Activated T-cell treated with anti-CD3 and anti-CD28 coated beads, Interleukin-2, amount 50 U/mL, for 24 hours (primary cell): ENCODE measurements at regions not wholly inside any gene's neighbourhood (a gene's known extent, or its start where the extent isn't known, plus 50 kb on each side); places are given as distances from the start of the nearest gene placed in this dataset.

Source experiments
- DNase-seq: peaks from one replicate; pipeline ENCODE4 v3.0.0-alpha.2; 2020
- H3K27ac Mint-ChIP-seq: 2 replicates; pipeline ENCODE4 v1.8.0; 2020; ENCODE audit warnings: mild to moderate bottlenecking, mixed read lengths
- H3K27me3 Mint-ChIP-seq: 2 replicates; pipeline ENCODE4 v1.8.0; 2020; ENCODE audit warnings: mixed read lengths
- H3K36me3 Mint-ChIP-seq: 2 replicates; pipeline ENCODE4 v1.8.0; 2020; ENCODE audit warnings: low read depth, mixed read lengths
- H3K4me1 Mint-ChIP-seq: 2 replicates; pipeline ENCODE4 v1.8.0; 2020; ENCODE audit warnings: low read depth, mixed read lengths
- H3K4me3 Mint-ChIP-seq: 2 replicates; pipeline ENCODE4 v1.8.0; 2020; ENCODE audit warnings: mild to moderate bottlenecking, moderate library complexity, mixed read lengths
- H3K9me3 Mint-ChIP-seq: 2 replicates; pipeline ENCODE4 v1.8.0; 2020; ENCODE audit warnings: mixed read lengths

GRCh38 chr21:18460979-18461378 is 57.4 kb upstream of the TMPRSS15 start:
- H3K27me3 Mint-ChIP-seq, result no peaks in the 10 kb centered on the region
- H3K9me3 Mint-ChIP-seq, result peaks cover 5% of the 10 kb centered on the region
- no peak overlapping the region for H3K27ac Mint-ChIP-seq
- H3K36me3 Mint-ChIP-seq, result no peaks in the 10 kb centered on the region
- no peak for DNase-seq
- H3K4me3 Mint-ChIP-seq, result no peak overlapping the region
- H3K4me1 Mint-ChIP-seq, result no peaks in the 10 kb centered on the region

GRCh38 chr21:18461743-18462142 is 58.2 kb upstream of the TMPRSS15 start:
- Mint-ChIP-seq H3K4me3 (no peak overlapping the region), H3K27me3 (no peaks in the 10 kb centered on the region), H3K36me3 (no peaks in the 10 kb centered on the region), H3K27ac (no peak overlapping the region), H3K9me3 (peaks cover 5% of the 10 kb centered on the region), H3K4me1 (no peaks in the 10 kb centered on the region)
- DNase-seq, result no peak

- Mint-ChIP-seq H3K36me3 (no peaks in the 10 kb centered on the region), H3K27me3 (no peaks in the 10 kb centered on the region), H3K27ac (no peak overlapping the region), H3K4me1 (no peaks in the 10 kb centered on the region), H3K9me3 (peaks cover 2% of the 10 kb centered on the region), H3K4me3 (no peak overlapping the region)
- no peak for DNase-seq
These were observed 64.1 kb upstream of the TMPRSS15 start for GRCh38 chr21:18467715-18468114.

- DNase-seq, result no peak
- H3K27ac Mint-ChIP-seq, result no peak overlapping the region
- H3K4me3 Mint-ChIP-seq, result no peak overlapping the region
- no peaks in the 10 kb centered on the region for H3K4me1 Mint-ChIP-seq
- H3K9me3 Mint-ChIP-seq, result no peaks in the 10 kb centered on the region
- no peaks in the 10 kb centered on the region for H3K27me3 Mint-ChIP-seq
- H3K36me3 Mint-ChIP-seq, result no peaks in the 10 kb centered on the region
These were observed 65.2 kb upstream of the TMPRSS15 start for GRCh38 chr21:18468790-18469189.

- Mint-ChIP-seq H3K4me3 (no peak overlapping the region), H3K27me3 (no peaks in the 10 kb centered on the region), H3K36me3 (no peaks in the 10 kb centered on the region), H3K4me1 (no peaks in the 10 kb centered on the region), H3K9me3 (peaks cover 5% of the 10 kb centered on the region), H3K27ac (no peak overlapping the region)
- DNase-seq, result no peak
These were observed 73.1 kb upstream of the TMPRSS15 start for GRCh38 chr21:18476639-18477038.

- H3K27me3 Mint-ChIP-seq, result no peaks in the 10 kb centered on the region
- no peak overlapping the region for H3K4me3 Mint-ChIP-seq
- peaks cover 5% of the 10 kb centered on the region for H3K9me3 Mint-ChIP-seq
- H3K36me3 Mint-ChIP-seq, result no peaks in the 10 kb centered on the region
- no peak overlapping the region for H3K27ac Mint-ChIP-seq
- no peaks in the 10 kb centered on the region for H3K4me1 Mint-ChIP-seq
- DNase-seq, result no peak
These were observed 73.5 kb upstream of the TMPRSS15 start for GRCh38 chr21:18477043-18477442.

GRCh38 chr21:18478513-18478912 is 74.9 kb upstream of the TMPRSS15 start:
- no peak overlapping the region for H3K27ac Mint-ChIP-seq
- DNase-seq, result no peak
- H3K36me3 Mint-ChIP-seq, result no peaks in the 10 kb centered on the region
- no peak overlapping the region for H3K4me3 Mint-ChIP-seq
- H3K27me3 Mint-ChIP-seq, result no peaks in the 10 kb centered on the region
- no peaks in the 10 kb centered on the region for H3K4me1 Mint-ChIP-seq
- H3K9me3 Mint-ChIP-seq, result peaks cover 5% of the 10 kb centered on the region

- Mint-ChIP-seq H3K4me1 (no peaks in the 10 kb centered on the region), H3K4me3 (no peak overlapping the region), H3K27me3 (no peaks in the 10 kb centered on the region), H3K9me3 (no peaks in the 10 kb centered on the region), H3K27ac (no peak overlapping the region), H3K36me3 (no peaks in the 10 kb centered on the region)
- DNase-seq, result no peak
These were observed 84.7 kb upstream of the TMPRSS15 start for GRCh38 chr21:18488252-18488651.

- DNase-seq, result no peak
- Mint-ChIP-seq H3K27me3 (no peaks in the 10 kb centered on the region), H3K9me3 (no peaks in the 10 kb centered on the region), H3K36me3 (no peaks in the 10 kb centered on the region), H3K27ac (no peak overlapping the region), H3K4me3 (no peak overlapping the region), H3K4me1 (no peaks in the 10 kb centered on the region)
These were observed 89.8 kb upstream of the TMPRSS15 start for GRCh38 chr21:18493422-18493821.

GRCh38 chr21:18495523-18495922 is 91.9 kb upstream of the TMPRSS15 start:
- H3K4me3 Mint-ChIP-seq, result no peak overlapping the region
- no peaks in the 10 kb centered on the region for H3K36me3 Mint-ChIP-seq
- H3K9me3 Mint-ChIP-seq, result no peaks in the 10 kb centered on the region
- H3K4me1 Mint-ChIP-seq, result no peaks in the 10 kb centered on the region
- no peak for DNase-seq
- no peak overlapping the region for H3K27ac Mint-ChIP-seq
- H3K27me3 Mint-ChIP-seq, result no peaks in the 10 kb centered on the region

- Mint-ChIP-seq H3K27ac (no peak overlapping the region), H3K4me3 (no peak overlapping the region), H3K36me3 (no peaks in the 10 kb centered on the region), H3K9me3 (no peaks in the 10 kb centered on the region), H3K4me1 (no peaks in the 10 kb centered on the region), H3K27me3 (no peaks in the 10 kb centered on the region)
- DNase-seq, result no peak
These were observed 94.8 kb upstream of the TMPRSS15 start for GRCh38 chr21:18498431-18498830.

- peak; percentile 26 for DNase-seq
- Mint-ChIP-seq H3K9me3 (no peaks in the 10 kb centered on the region), H3K27ac (no peak overlapping the region), H3K4me1 (no peaks in the 10 kb centered on the region), H3K27me3 (no peaks in the 10 kb centered on the region), H3K4me3 (no peak overlapping the region), H3K36me3 (no peaks in the 10 kb centered on the region)
These were observed 96.3 kb upstream of the TMPRSS15 start for GRCh38 chr21:18499761-18500376.

GRCh38 chr21:18518054-18518481 is 114.5 kb upstream of the TMPRSS15 start:
- H3K4me1 Mint-ChIP-seq, result no peaks in the 10 kb centered on the region
- H3K27ac Mint-ChIP-seq, result no peak overlapping the region
- H3K4me3 Mint-ChIP-seq, result no peak overlapping the region
- H3K27me3 Mint-ChIP-seq, result no peaks in the 10 kb centered on the region
- no peaks in the 10 kb centered on the region for H3K9me3 Mint-ChIP-seq
- no peaks in the 10 kb centered on the region for H3K36me3 Mint-ChIP-seq
- DNase-seq, result no peak

- DNase-seq, result no peak
- Mint-ChIP-seq H3K9me3 (no peaks in the 10 kb centered on the region), H3K4me3 (no peak overlapping the region), H3K27me3 (no peaks in the 10 kb centered on the region), H3K27ac (no peak overlapping the region), H3K4me1 (no peaks in the 10 kb centered on the region), H3K36me3 (no peaks in the 10 kb centered on the region)
These were observed 117.6 kb upstream of the TMPRSS15 start for GRCh38 chr21:18521204-18521603.

- Mint-ChIP-seq H3K27me3 (no peaks in the 10 kb centered on the region), H3K36me3 (no peaks in the 10 kb centered on the region), H3K9me3 (no peaks in the 10 kb centered on the region), H3K27ac (no peak overlapping the region), H3K4me3 (no peak overlapping the region), H3K4me1 (no peaks in the 10 kb centered on the region)
- no peak for DNase-seq
These were observed 118.8 kb upstream of the TMPRSS15 start for GRCh38 chr21:18522181-18522972.
